Neural cell (in vitro differentiated cells): ENCODE measurements at regions not wholly inside any gene's neighbourhood (a gene's known extent, or its start where the extent isn't known, plus 50 kb on each side); places are given as distances from the start of the nearest gene placed in this dataset.

ENCODE experiments used
- H2AFZ ChIP-seq: fragments of 200-600, 300-800 bp; sonication (generic), shearing (Covaris generic); 2 replicates; pipeline ENCODE4 v1.6.0; 2014; ENCODE audit warnings: low read depth, mild to moderate bottlenecking, antibody characterized with exemption, low read length, moderate library complexity
- H3F3A ChIP-seq: fragments of 200-600 bp; shearing (Covaris generic); 2 replicates; pipeline ENCODE4 v1.6.1; 2016; ENCODE audit warnings: mild to moderate bottlenecking, moderate library complexity, mixed read lengths, antibody characterized with exemption, low read length; ENCODE audit not compliant: insufficient read depth, poor library complexity, severe bottlenecking
- H3K27ac ChIP-seq: fragments of 200-600, 300-800 bp; sonication (generic), shearing (Covaris generic); 2 replicates; pipeline ENCODE4 v1.5.1; 2014; ENCODE audit warnings: mild to moderate bottlenecking, low read length, moderate library complexity
- H3K27me3 ChIP-seq: fragments of 300-800, 200-600 bp; sonication (generic), shearing (Covaris generic); 2 replicates; pipeline ENCODE4 v1.6.0; 2014; ENCODE audit warnings: mild to moderate bottlenecking, low read depth, low read length, moderate library complexity; ENCODE audit not compliant: insufficient read depth
- H3K36me3 ChIP-seq: fragments of 300-800, 200-600 bp; sonication (generic), shearing (Covaris generic); 2 replicates; pipeline ENCODE4 v1.5.1; 2014; ENCODE audit warnings: mild to moderate bottlenecking, antibody characterized with exemption, low read length, moderate library complexity; ENCODE audit not compliant: insufficient read depth
- H3K4me2 ChIP-seq: fragments of 300-800, 200-600 bp; sonication (generic), shearing (Covaris generic); 2 replicates; pipeline ENCODE4 v1.6.0; 2014; ENCODE audit warnings: mild to moderate bottlenecking, low read length
- H3K4me3 ChIP-seq: fragments of 300-800, 200-600 bp; sonication (generic), shearing (Covaris generic); 2 replicates; pipeline ENCODE4 v1.5.1; 2014; ENCODE audit warnings: mild to moderate bottlenecking, low read length, moderate library complexity
- H3K79me2 ChIP-seq: fragments of 200-600 bp; shearing (Covaris generic); replicated peaks from 2 replicates; pipeline ENCODE4 v1.6.0; 2014; ENCODE audit warnings: mild to moderate bottlenecking, low read length, moderate library complexity; ENCODE audit not compliant: insufficient read depth
- H3K9ac ChIP-seq: fragments of 300-800, 200-600 bp; sonication (generic), shearing (Covaris generic); 2 replicates; pipeline ENCODE4 v1.6.1; 2016; ENCODE audit warnings: mild to moderate bottlenecking, low read length, mixed read lengths
- H3K9me2 ChIP-seq: fragments of 200-600 bp; shearing (Covaris generic); 2 replicates; pipeline ENCODE4 v1.6.1; 2016; ENCODE audit warnings: mild to moderate bottlenecking, low read length, mixed read lengths; ENCODE audit not compliant: insufficient read depth
- H3K9me3 ChIP-seq: fragments of 200-600, 300-800 bp; sonication (generic), shearing (Covaris generic); 2 replicates; pipeline ENCODE4 v1.6.1; 2016; ENCODE audit warnings: mild to moderate bottlenecking, mixed run types, low read length, moderate library complexity, mixed read lengths
- H4K20me1 ChIP-seq: fragments of 200-600 bp; shearing (Covaris generic); 2 replicates; pipeline ENCODE4 v1.6.1; 2016; ENCODE audit warnings: mild to moderate bottlenecking, mixed run types; ENCODE audit not compliant: insufficient read depth
- EP300 ChIP-seq: fragments of 450-650 bp; conservative IDR thresholded peaks from 2 replicates; pipeline ENCODE4 v1.6.1; 2014; ENCODE audit warnings: antibody characterized with exemption, mild to moderate bottlenecking, moderate library complexity; ENCODE audit not compliant: poor library complexity, severe bottlenecking
- EZH2 ChIP-seq: fragments of 200-600, 300-800 bp; shearing (Covaris generic), sonication (generic); IDR thresholded peaks from 2 replicates; pipeline ENCODE4 v1.6.1; 2014; ENCODE audit warnings: antibody characterized with exemption, low read length, borderline replicate concordance, mild to moderate bottlenecking; ENCODE audit not compliant: insufficient read depth, poor library complexity, severe bottlenecking
- MXI1 ChIP-seq: fragments of 450-650 bp; conservative IDR thresholded peaks from 2 replicates; pipeline ENCODE4 v1.6.1; 2014; ENCODE audit warnings: antibody characterized with exemption, mild to moderate bottlenecking; ENCODE audit not compliant: poor library complexity, severe bottlenecking
- POLR2AphosphoS5 ChIP-seq: IDR thresholded peaks from 2 replicates; pipeline ENCODE4 v1.6.1; 2012
- RAD21 ChIP-seq: fragments of 450-650 bp; conservative IDR thresholded peaks from 2 replicates; pipeline ENCODE4 v1.6.1; 2014; ENCODE audit warnings: antibody characterized with exemption, mild to moderate bottlenecking, moderate library complexity
- SMC3 ChIP-seq: fragments of 450-650 bp; conservative IDR thresholded peaks from 2 replicates; pipeline ENCODE4 v1.6.1; 2014; ENCODE audit warnings: antibody characterized with exemption, mild to moderate bottlenecking, moderate library complexity; ENCODE audit not compliant: poor library complexity
- TAF1 ChIP-seq: IDR thresholded peaks from 2 replicates; pipeline ENCODE4 v1.6.1; 2012; ENCODE audit warnings: low read depth
- TF ChIP-seq, protein P1 (sequence below): IDR thresholded peaks from 2 replicates; pipeline ENCODE4 v1.6.1; 2012; ENCODE audit warnings: borderline replicate concordance
- TF ChIP-seq, protein P2 (sequence below): fragments of 450-650 bp; IDR thresholded peaks from 2 replicates; pipeline ENCODE4 v1.5.1; 2014; ENCODE audit warnings: antibody characterized with exemption, mild to moderate bottlenecking, moderate library complexity; ENCODE audit not compliant: poor library complexity, severe bottlenecking

DNA sequence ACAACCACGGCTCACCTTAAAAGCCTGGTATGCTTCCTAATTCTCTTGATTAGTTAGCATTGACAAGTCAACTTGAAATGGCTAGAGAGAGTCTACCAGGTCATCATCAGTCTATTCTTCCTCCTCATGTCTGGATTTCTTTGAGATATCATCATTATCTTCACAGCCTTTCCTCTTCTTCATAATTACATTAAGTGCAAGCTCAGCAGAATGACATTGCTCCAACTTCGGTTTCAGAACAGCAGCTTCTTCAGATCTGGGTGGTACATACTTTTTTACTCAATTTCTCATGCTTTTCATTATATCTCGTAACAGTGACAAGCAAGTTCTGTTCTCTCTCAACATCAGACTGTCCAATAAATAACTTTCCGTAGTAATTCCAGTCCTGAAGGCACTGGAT lies 337.5 kb upstream of the TENM3 start:
- H2AFZ ChIP-seq = no peak overlapping the region
- no peaks in the 10 kb centered on the region for H3F3A ChIP-seq
- H3K36me3 ChIP-seq = no peaks in the 10 kb centered on the region
- H3K9ac ChIP-seq = no peak overlapping the region
- no peaks in the 10 kb centered on the region for H3K9me2 ChIP-seq
- H3K27me3 ChIP-seq = no peaks in the 10 kb centered on the region
- TF ChIP-seq, protein P1, sequence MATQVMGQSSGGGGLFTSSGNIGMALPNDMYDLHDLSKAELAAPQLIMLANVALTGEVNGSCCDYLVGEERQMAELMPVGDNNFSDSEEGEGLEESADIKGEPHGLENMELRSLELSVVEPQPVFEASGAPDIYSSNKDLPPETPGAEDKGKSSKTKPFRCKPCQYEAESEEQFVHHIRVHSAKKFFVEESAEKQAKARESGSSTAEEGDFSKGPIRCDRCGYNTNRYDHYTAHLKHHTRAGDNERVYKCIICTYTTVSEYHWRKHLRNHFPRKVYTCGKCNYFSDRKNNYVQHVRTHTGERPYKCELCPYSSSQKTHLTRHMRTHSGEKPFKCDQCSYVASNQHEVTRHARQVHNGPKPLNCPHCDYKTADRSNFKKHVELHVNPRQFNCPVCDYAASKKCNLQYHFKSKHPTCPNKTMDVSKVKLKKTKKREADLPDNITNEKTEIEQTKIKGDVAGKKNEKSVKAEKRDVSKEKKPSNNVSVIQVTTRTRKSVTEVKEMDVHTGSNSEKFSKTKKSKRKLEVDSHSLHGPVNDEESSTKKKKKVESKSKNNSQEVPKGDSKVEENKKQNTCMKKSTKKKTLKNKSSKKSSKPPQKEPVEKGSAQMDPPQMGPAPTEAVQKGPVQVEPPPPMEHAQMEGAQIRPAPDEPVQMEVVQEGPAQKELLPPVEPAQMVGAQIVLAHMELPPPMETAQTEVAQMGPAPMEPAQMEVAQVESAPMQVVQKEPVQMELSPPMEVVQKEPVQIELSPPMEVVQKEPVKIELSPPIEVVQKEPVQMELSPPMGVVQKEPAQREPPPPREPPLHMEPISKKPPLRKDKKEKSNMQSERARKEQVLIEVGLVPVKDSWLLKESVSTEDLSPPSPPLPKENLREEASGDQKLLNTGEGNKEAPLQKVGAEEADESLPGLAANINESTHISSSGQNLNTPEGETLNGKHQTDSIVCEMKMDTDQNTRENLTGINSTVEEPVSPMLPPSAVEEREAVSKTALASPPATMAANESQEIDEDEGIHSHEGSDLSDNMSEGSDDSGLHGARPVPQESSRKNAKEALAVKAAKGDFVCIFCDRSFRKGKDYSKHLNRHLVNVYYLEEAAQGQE = no peak
- TF ChIP-seq, protein P2, sequence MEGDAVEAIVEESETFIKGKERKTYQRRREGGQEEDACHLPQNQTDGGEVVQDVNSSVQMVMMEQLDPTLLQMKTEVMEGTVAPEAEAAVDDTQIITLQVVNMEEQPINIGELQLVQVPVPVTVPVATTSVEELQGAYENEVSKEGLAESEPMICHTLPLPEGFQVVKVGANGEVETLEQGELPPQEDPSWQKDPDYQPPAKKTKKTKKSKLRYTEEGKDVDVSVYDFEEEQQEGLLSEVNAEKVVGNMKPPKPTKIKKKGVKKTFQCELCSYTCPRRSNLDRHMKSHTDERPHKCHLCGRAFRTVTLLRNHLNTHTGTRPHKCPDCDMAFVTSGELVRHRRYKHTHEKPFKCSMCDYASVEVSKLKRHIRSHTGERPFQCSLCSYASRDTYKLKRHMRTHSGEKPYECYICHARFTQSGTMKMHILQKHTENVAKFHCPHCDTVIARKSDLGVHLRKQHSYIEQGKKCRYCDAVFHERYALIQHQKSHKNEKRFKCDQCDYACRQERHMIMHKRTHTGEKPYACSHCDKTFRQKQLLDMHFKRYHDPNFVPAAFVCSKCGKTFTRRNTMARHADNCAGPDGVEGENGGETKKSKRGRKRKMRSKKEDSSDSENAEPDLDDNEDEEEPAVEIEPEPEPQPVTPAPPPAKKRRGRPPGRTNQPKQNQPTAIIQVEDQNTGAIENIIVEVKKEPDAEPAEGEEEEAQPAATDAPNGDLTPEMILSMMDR = no peak
- TF ChIP-seq MXI1 (no peak), EZH2 (no peak), POLR2AphosphoS5 (no peak), TAF1 (no peak), EP300 (no peak), SMC3 (no peak), RAD21 (no peak)
- H3K4me3 ChIP-seq = no peak overlapping the region
- H3K27ac ChIP-seq = no peak overlapping the region
- no peaks in the 10 kb centered on the region for H3K79me2 ChIP-seq
- no peak overlapping the region for H3K4me2 ChIP-seq
- no peaks in the 10 kb centered on the region for H4K20me1 ChIP-seq
- no peaks in the 10 kb centered on the region for H3K9me3 ChIP-seq

DNA sequence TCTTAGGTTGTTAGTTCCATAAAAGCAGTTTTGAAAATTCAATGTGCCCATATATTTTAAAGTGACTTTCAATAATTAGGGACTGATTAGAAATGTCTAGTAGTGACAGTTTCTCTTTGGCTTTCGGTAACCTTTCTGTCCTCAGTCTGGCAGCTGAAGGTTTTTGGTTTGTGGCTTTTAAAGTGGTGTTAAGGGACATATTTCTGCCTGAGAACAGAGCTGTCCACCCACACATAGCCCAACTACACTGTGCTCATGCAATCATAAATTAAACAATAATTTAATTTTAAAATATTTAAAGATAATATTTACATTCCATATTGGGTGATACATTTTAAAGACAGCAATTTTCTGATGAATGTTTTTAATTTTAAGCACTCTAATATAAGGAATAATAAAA lies 335.0 kb upstream of the TENM3 start:
- H4K20me1 ChIP-seq = no peaks in the 10 kb centered on the region
- no peak overlapping the region for H2AFZ ChIP-seq
- no peaks in the 10 kb centered on the region for H3K79me2 ChIP-seq
- no peak overlapping the region for H3K4me2 ChIP-seq
- no peaks in the 10 kb centered on the region for H3K9me2 ChIP-seq
- H3K27ac ChIP-seq = no peak overlapping the region
- no peaks in the 10 kb centered on the region for H3K27me3 ChIP-seq
- H3K36me3 ChIP-seq = no peaks in the 10 kb centered on the region
- H3K9me3 ChIP-seq = no peaks in the 10 kb centered on the region
- no peak overlapping the region for H3K9ac ChIP-seq
- H3F3A ChIP-seq = no peaks in the 10 kb centered on the region
- no peak overlapping the region for H3K4me3 ChIP-seq
- TF ChIP-seq TAF1 = no peak
- no peak for TF ChIP-seq EZH2
- no peak for TF ChIP-seq SMC3
- TF ChIP-seq RAD21 = no peak
- no peak for TF ChIP-seq POLR2AphosphoS5
- no peak for TF ChIP-seq EP300
- TF ChIP-seq, protein P1 = no peak
- no peak for TF ChIP-seq MXI1
